Kasumi-1 (cell line): ENCODE measurements at regions not wholly inside any gene's neighbourhood (a gene's known extent, or its start where the extent isn't known, plus 50 kb on each side); places are given as distances from the start of the nearest gene placed in this dataset.

ENCODE experiments used
- DNase-seq, 2 experiments: peaks; one replicate each; lab custom pipeline; 2025; lab: John Stamatoyannopoulos, UW

- DNase-seq: no peak
Observed at GRCh38 chr17:6325051-6325450, 109.9 kb downstream of the AIPL1 start.

- no peak for DNase-seq
Observed at GRCh38 chr17:6323626-6324356, 111.1 kb downstream of the AIPL1 start.

- DNase-seq: no peak
Observed at GRCh38 chr17:6322316-6322715, 112.6 kb downstream of the AIPL1 start.

GRCh38 chr17:6314311-6314710 is 120.6 kb downstream of the AIPL1 start:
- no peak for DNase-seq

GRCh38 chr17:6313835-6314234 is 121.1 kb downstream of the AIPL1 start:
- DNase-seq: no peak

GRCh38 chr17:6306820-6307219 is 128.1 kb downstream of the AIPL1 start:
- DNase-seq: no peak

- no peak for DNase-seq
Observed at GRCh38 chr17:6305613-6306360, 129.1 kb downstream of the AIPL1 start.

GRCh38 chr17:6304894-6305612 is 129.9 kb downstream of the AIPL1 start:
- DNase-seq: no peak

- DNase-seq: no peak
Observed at GRCh38 chr17:6303664-6304063, 131.3 kb downstream of the AIPL1 start.

- DNase-seq: no peak
Observed at GRCh38 chr17:6299275-6299674, 135.6 kb downstream of the AIPL1 start.

- DNase-seq: no peak
Observed at GRCh38 chr17:6297960-6298359, 137.0 kb downstream of the AIPL1 start.

- DNase-seq: no peak
Observed at GRCh38 chr17:6297119-6297518, 137.8 kb downstream of the AIPL1 start.

GRCh38 chr17:6290488-6291196 is 144.3 kb downstream of the AIPL1 start:
- DNase-seq: no peak

GRCh38 chr17:6286233-6286632 is 148.7 kb downstream of the AIPL1 start:
- no peak for DNase-seq

- DNase-seq: no peak
Observed at GRCh38 chr17:6285486-6285885, 149.4 kb downstream of the AIPL1 start.

- DNase-seq: no peak
Observed at GRCh38 chr17:6279659-6280058, 155.3 kb downstream of the AIPL1 start.

GRCh38 chr17:6278376-6278775 is 156.5 kb downstream of the AIPL1 start:
- DNase-seq: no peak

GRCh38 chr17:6276711-6277110 is 158.2 kb downstream of the AIPL1 start:
- DNase-seq: no peak

- DNase-seq: no peak
Observed at GRCh38 chr17:6274310-6274709, 160.6 kb downstream of the AIPL1 start.

GRCh38 chr17:6269478-6269877 is 165.4 kb downstream of the AIPL1 start:
- DNase-seq: peak in 1 of 2 experiments; percentile 6

GRCh38 chr17:6261466-6261865 is 173.5 kb downstream of the AIPL1 start:
- DNase-seq: no peak

GRCh38 chr17:6259899-6260298 is 175.0 kb downstream of the AIPL1 start:
- no peak for DNase-seq
